ENCODE measurements at regions not wholly inside any gene's neighbourhood (a gene's known extent, or its start where the extent isn't known, plus 50 kb on each side); places are given as distances from the start of the nearest gene placed in this dataset.

DNA sequence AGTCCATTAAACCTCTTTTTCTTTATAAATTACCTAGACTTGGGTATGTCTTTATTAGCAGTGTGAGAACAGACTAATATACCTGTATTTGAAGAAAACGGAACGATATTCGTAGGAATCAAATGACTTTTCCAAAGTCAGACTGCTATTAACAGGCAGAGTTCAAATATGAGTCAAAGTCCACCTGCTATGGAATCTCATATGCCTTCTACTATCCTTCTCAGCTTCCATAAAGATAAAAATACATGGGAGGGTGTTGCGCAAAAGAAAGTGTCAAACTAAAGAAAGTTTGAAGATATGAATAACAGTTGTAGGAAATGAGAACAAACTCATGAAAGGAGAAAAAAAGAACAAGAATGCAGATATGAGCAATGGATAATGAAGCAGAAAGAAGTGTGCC lies 704.6 kb downstream of the EFNB2 start:
- no peak for DNase-seq

DNA sequence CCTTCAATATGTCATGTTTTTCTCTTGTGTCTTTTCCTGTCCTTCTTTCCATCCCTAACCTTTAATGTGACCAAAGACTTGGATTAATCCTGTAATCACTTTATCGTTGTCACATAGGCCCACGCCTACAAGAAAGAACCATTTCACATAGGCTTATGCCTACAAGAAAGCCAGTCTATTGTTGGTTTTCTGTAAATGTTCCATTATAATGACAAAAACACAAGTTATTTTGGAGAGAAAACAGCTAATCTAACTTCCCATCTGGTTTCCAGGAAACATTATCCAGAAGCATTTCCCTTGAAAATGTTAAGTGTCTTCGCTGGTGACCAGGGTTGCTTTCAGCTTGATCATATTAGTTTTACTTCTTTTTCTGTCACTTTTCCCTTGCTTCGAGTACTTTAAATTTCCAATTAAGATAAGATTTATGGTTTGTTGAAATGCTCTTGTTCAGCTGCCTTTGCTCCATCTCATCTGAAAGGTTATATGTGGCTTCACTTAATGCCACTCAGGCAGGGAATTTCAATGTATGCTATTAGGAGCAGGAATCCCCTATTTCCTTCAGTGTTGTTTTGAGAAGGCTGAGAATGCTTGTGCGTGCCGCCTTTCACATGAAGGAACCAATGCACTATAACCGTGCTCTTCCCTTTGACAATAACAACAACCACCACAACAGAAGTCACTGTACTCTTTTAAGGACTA lies 708.2 kb downstream of the EFNB2 start:
- DNase-seq, result no peak

DNA sequence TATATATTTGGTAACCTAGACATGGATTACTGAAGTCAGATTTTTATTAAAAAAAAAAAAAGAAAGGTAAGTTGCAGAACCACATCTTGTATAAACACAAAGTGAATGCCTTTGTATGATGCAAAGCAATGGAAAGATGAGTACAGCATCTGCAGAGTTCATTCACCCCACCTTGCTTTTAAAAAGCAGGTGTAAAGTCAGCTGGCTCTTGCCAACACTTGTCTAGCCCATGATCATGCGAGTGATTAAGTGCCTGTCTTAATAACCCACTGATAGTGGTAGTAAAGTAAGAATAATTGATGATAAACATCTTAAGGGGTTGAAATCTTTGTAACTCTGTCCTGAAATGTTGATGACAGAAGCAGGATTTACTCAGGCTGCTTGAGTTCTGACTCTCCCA lies 710.4 kb downstream of the EFNB2 start:
- DNase-seq, result no peak

DNA sequence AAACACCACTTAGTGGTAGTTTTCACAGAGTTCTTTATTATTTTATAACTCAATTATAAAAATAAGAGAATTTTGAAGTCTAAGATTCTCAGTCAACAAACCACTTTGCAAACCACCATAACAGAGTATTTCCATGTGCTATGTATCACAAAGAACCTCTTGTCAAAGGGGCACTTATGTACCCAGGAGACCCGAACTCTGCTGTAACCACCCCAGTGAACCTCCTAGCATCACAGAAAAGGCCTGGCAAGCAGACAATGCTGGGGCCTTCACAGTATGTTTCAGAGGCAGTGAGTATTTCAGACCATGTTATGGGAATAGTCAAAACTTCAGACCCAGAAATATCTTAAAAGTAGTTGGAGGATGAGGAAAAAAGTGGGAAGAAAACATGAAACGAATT lies 714.1 kb downstream of the EFNB2 start:
- no peak for DNase-seq

DNA sequence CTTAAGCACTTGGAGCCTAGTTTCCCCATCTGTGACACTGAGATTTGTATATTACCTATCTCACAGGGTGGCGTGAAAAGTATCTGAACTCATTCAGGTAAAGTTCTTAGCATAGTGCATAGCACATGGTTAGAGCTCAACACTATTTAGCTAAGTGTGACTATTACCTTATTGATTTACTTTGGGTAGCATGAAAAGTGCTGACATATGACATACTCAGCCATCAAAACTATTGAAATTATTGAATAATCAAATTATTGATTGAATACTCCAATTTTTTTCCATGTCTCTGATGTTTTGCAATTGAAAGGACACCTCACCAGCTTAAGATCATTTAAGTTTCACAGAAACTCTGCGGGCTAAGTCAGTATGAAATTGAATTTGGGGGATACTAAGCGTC lies 715.0 kb downstream of the EFNB2 start:
- no peak for DNase-seq

DNA sequence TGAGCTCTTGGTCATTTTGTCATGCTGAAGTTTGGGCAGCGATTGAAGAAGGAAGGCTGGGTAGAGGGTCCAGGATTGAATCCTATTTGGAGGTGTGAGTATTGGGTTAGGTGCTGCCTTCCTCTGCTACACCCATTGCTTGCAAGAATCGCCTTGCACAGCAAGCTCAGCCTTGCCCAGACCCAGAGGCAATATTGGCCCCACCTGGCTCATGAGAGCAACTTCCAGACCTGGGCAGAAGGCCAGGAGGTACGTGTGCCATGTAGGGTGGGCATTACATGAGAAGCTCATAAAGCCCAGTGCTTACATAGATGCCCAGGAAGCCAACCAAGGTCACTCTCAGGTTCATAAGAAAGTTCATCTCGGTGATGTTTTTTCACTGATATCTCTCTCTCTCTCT lies 718.0 kb downstream of the EFNB2 start:
- DNase-seq, result no peak

DNA sequence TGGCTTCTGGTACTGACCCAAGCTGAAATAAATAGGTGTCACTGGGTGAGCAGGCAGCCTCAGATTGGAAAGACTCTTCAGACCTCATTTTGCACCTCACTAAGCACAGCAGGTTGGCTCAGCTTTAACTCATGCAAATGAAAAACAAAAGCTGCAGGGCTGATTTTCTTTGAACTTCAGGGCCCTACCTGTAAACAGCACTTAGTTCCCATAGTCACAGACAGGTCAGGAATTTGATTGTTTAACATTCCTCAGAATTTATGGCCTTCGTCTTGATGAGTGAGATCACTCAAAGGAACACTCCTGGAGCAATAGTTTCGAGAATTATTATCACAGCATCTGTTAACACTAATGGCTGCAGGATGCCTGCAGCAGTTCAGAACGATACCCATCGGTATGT lies 718.5 kb downstream of the EFNB2 start:
- no peak for DNase-seq

DNA sequence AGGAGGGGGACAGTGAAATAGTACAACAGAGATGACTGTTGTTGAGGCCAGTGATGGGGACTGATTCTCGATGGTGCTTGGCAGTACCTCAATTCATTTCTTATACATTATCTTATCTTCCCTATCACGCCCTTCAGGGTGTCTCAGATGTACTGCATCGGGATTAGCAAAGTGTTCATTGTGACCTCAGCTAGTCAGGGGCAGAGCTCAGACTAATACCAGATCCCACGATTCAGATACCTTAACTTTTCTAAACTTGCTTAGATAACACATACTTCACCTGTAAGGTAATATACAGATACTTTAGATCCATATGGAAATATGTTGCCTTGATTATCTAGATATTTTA lies 720.6 kb downstream of the EFNB2 start:
- DNase-seq, result no peak

DNA sequence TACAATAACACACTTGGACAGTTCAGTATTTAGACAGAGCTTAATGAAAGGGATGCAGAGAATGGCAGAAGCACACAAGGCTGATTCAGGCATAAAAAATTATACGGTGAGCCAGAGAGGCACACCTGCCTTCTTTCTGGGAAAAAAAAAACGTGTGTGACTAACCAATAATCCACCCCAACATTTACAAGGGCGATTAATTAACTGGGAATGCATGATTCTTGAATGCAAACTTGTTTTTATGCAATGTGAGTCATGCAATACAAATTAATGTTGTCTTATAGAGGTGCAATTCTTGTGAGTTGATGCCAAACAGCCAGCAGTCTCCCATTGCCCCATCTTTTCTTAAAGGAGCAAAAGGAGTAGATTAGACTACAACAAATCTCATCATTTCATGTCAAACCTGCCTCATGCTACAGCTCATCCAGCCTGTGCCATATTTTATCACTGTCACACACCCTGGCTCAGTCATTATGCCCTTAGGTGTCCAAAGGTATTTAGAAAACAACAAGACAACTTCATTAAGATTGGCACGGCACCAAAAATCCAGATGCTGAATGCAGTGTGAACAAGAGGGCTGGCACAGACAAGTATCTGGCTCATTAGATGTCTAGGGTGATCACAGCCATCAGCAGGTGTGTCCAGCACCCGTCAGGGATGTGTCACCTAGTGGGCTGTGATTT lies 721.1 kb downstream of the EFNB2 start:
- DNase-seq, result no peak

DNA sequence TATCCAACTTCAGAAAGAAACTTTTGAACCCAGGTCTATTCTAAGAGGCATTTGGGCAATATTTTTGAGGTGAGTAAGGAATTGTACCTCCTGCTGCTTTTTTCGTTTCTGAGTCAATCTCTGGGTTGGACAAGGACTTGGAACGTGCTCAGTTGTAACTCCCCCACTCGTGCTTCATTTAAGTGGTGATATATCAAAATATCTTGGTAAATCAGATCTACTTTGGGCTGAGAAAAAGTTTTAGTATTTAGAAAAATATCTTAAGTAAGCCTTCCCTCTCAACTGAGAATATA lies 728.9 kb downstream of the EFNB2 start:
- DNase-seq, result no peak

DNA sequence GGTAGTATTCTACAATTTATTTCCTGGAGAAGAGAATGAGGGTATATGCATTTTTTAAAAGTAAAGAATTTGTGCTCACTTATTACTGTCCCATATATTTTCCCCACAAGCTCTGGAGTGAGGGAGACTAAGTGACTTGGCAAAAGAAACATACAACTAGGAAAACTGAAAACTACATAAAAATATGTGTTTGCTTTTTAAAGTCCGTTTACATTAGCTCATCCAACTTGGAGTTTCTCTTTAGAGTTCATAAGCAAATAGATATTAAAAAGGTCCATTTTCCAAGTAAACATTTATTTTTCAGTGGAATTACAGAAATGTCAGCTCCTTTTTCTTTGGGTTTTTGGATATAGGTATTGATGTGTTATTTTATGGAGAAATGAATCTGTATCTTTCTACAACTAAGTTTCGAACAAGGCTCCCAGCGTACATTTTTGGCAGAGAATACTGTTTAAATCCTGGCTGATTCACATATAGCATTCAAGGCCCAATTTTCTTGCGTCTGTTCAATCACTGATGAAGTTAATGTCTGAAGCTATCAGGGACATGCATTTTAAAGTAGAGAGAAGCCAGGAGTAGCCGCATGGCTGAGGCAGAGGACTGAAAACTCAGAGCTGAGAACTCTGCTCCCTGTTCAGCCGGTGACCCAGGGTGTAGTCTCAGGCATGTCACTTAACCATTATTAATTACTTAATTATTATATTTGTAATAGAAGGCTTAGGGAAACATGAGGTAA lies 729.4 kb downstream of the EFNB2 start:
- no peak for DNase-seq

DNA sequence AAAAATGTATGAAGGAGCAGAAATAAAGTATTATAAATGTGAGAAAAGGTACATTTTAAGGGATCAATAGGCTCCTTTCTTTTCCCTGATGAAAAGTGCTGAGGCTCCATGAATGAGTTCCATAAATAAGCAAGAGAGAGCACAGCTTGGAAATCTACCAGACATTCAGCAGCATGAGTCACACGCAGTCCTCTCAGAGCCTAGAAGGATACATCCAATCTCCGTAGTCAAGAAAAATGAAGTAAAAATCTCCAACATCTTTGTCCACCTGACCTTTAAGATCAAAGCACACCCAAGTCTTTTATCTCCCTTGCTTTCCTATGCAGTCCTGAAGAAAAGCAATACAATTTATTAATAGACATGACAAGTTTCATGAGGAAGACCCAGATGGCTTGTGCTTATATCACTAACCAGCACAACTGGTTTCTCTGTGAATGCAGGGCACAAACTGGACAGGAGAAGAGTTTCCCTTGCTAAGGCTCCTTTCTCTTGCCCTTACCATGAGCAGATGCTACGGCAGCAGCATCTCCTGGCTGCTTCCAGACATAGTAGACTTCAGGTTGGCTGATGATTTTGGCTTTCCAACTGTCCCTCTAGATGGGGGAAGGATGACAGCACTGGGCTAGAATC lies 730.8 kb downstream of the EFNB2 start:
- peak in 1 of 2 donors; percentile 25 for DNase-seq

DNA sequence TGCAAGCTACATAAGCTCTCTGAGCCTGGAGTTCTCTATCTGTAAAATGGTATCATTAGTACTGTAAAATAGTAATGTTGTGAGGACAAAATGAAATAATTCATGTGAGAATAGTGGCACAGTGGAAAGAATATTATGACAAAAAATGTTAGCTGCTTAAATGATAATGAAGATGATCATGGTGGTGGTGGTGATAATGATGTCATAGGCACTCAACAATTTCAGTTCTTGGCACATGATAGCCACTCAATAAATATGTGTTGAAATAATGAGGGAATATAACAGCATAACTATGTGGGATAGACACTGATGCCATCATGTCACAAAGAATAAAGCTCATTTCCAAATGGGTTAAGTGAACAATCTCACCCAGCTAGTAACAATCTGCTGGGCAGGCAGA lies 736.3 kb downstream of the EFNB2 start:
- no peak for DNase-seq

DNA sequence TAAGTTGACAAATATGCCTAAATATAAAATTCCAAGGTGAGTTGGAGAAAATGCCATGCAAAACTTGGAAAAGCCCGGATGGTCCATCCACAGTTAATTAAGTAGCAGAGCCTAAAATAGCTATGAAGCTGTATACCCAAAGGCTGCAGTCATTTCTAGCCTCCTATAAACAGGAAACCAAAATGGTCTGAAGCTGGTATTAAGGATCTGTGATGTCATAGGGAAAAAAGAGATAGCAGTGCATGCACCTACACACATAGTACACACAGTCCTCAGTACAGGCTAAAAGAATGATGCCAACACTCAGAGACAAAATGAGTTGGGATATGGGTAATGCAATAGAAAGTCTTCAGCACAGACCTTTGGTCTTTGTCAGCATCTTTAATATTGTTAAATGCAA lies 736.9 kb downstream of the EFNB2 start:
- DNase-seq, result no peak

DNA sequence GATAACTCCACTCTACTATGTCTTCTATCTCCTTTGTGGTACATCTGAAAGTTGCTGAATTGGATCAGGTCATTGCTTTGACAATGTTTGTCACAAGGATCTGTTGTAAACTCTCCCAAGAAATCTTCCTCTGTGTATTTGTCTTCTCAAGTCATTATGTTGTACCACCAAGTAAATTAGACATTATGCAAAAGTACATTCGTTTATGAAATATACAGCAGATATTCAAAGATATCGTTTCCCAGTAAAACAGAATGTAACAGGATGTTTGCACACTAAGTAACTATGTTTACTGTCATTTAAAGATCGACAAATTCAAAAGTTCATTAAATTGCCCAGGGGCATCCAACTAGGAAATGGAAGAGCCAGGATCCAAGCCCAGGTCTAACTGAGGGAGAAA lies 739.4 kb downstream of the EFNB2 start:
- DNase-seq, result no peak

DNA sequence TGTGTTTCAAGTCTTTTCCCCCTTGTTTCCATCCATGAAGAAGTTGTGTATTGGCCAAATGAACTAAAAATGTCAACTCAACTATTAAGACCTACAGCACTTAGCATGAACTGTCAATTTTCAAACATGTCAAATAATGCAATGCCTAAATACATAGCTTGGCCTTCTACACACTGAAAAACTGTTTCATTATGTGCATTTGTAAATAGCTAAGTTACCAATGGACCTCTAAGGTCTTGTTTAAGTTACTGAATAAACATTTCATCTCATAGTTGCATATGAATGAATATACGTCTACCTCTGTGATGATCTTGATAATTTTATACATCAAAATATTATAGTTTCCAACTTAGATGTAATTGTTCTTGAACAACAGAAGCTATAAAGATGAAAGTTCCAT lies 744.5 kb downstream of the EFNB2 start:
- no peak for DNase-seq

DNA sequence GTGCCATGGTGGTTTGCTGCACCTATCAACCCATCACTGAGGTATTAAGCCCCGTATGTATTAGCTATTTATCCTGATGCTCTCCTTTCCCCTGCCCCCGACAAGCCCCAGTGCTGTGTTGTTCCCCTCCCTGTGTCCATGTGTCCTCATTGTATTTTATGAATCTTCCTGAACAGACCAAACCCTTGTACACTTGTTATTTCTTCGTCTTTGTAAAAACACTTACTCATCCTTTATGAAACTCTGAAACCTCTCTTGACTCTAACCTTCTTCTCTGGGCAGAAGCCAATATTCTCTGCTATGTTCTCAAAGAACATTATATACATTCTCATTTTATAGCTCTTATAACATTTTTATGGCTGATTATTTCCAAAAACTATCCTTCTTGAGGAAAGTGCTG lies 746.9 kb downstream of the EFNB2 start:
- no peak for DNase-seq

DNA sequence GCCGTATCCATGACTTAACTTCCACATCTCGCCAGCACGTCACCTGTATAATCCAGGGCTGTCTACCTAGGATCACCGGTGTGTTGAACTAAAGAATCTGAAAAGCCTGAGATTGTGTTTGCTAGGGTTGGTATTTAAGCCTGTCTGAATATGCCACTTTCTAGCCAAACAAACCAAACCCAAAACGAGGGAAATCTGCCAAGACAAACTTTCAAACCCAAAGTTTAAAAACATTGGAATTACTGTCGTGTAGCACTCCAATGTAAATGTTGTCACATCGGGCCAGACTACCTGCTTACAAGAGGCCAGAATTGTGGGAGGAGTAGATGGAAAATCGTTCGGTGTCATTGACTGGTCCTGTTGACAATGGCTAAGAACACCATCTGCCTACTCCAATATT lies 747.8 kb downstream of the EFNB2 start:
- no peak for DNase-seq

DNA sequence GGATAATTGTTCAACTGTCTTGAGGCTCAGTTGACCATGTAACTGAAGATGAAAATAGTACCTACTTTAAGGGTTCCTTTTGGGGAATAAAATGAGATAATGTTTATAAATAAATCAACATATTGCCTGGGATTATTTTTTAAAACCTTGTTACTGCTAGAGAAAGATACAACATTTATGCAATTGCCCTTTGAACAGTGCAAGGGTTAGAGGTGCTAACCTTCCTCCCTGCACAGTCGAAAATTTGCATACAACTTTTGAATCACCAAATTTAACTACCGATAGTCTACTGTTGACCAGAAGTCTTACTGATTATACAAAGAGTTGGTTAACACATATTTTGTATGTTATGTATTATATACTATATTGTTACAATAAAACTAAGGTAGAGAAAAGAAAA lies 750.0 kb downstream of the EFNB2 start:
- DNase-seq, result no peak

DNA sequence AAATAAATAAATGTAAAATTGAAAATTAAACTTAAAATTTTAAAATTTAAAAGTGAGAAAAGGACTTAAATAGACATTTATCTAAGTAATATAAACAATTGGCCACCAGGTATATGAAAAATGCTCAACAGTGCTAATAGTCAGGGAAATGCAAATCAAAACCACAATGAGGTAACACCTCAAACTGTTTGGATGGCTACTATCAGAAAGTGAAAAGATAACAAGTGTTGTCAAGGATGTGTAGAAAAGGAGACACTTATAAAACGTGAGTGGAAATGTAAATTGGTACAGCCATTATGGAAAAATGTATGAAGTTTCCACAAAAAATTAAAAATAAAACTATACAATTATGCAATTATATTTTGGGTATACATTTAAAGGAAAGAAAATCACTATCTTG lies 752.2 kb downstream of the EFNB2 start:
- no peak for DNase-seq

DNA sequence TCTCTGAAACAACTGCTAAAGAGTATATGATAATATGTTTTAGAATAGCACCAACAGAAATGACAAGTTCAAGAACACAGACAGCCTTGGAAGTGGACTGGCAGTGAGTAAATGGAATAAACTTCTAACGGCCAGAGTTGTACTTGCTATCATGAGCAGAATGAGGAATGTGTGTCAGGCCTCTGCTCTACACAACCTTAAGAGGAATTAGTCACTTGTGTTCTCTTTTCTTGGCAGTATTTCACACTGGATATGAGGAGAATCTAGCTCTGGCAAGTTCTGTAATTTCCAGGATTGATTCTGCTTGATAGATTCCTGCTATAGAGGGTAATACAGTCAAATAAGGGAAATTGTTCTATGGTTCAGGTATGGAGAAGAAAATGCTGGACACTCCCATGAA lies 757.3 kb downstream of the EFNB2 start:
- DNase-seq, result no peak

DNA sequence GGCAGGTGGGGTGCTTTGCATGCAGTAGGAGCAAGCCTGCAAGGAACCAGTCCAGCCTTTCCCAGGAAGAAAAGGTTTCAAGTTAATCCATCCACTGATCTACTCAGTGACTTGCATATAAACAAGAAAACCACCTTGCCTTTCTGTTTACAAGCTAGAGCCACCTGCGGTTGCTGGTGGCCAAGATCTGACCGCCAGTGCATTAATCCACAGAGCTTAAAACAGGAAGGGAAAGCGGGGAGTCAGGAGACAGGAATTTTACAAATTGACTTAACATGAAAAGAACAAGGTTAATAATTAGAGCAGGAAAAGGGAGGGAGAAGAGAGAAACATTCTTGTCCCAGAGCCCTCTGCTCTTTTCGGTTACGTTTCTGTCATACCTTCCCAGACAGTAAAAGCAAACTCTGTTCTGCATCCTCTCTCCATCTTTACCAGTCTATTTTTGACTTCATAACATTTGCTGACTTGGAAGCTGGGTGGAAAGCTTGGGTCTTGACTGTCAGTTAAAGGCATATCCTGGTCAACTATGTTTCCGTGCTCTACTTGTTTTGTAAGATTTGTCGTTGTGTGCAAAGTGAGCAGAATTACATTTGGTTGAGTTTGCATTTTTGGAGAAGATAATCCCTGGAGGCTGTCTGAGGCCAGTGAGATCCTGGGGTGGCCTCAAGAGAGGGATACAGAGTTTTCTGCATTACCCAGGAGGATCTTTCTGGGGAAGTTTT lies 760.6 kb downstream of the EFNB2 start:
- no peak for DNase-seq

DNA sequence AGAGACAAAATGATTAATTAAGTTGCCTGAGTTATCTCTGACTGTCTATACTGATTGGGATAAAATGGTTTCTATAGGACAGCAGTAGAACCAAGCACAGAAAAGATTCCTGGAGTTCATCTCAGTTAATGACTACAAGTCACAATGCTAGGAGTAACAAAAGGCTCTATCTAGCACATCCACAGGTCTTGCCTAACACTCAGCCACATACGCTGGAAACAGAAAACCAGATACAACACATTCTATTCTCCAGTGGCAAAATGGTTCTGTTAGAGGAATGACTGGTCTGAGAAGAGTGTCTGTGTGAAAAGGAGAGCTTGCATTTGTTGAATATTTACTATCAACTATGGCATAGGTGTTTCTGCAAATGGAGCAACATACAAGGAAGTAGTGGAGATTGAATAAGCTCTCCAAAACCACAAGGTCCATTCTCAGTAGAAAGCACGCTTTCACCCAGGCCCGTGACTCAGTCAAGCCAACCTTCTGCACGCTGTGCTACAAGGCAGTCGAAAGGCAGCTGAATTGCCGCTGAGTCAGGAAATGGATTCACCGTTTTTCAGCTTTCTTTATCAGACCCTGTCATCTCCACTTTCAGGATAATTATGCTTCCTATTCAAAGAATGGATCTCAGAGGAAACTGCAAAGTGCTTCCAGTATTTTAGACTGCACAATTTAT lies 761.5 kb downstream of the EFNB2 start:
- DNase-seq, result no peak

Measured in hippocampal formation (tissue), 2 donors.